GM12878 (cell line): ENCODE measurements at regions not wholly inside any gene's neighbourhood (a gene's known extent, or its start where the extent isn't known, plus 50 kb on each side); places are given as distances from the start of the nearest gene placed in this dataset.

ENCODE experiments used
- BCL11A ChIP-seq: IDR thresholded peaks from 2 replicates; pipeline ENCODE4 v1.6.1; 2011; ENCODE audit warnings: low read depth, low read length
- BHLHE40 ChIP-seq, 2 experiments: fragments of 450-650 bp in 1 of 2; IDR thresholded peaks; 2 replicates each; pipeline ENCODE4 v1.6.1; 2011 to 2017; ENCODE audit warnings: low read depth in 2 of 2, borderline replicate concordance in 1 of 2, improper control_type of control experiment in 1 of 2, low read length in 1 of 2, mild to moderate bottlenecking in 1 of 2
- CBX5 ChIP-seq: sonication (generic); IDR thresholded peaks from 2 replicates; pipeline ENCODE4 v1.6.1; 2016; ENCODE audit warnings: low read depth, moderate library complexity, mild to moderate bottlenecking, inconsistent platforms
- IKZF2 ChIP-seq, 2 experiments: fragments of 450-650 bp; IDR thresholded peaks; 2 replicates each; pipeline ENCODE4 v1.6.1; 2017; ENCODE audit warnings: mild to moderate bottlenecking in 2 of 2, moderate library complexity in 2 of 2
- MTA2 ChIP-seq: fragments of 450-650 bp; IDR thresholded peaks from 2 replicates; pipeline ENCODE4 v1.6.1; 2016; ENCODE audit warnings: low read depth, mild to moderate bottlenecking, moderate library complexity
- SMAD5 ChIP-seq: IDR thresholded peaks from 2 replicates; pipeline ENCODE4 v1.6.1; 2016; ENCODE audit warnings: antibody characterized with exemption, low read depth
- SREBF2 ChIP-seq: IDR thresholded peaks from 2 replicates; pipeline ENCODE4 v1.6.1; 2012; ENCODE audit warnings: mild to moderate bottlenecking, low read length
- TCF3 ChIP-seq: IDR thresholded peaks from 2 replicates; pipeline ENCODE4 v1.6.1; 2012; ENCODE audit warnings: low read depth, mild to moderate bottlenecking, low read length, borderline replicate concordance; ENCODE audit not compliant: insufficient read depth
- ZNF217 ChIP-seq: fragments of 450-650 bp; IDR thresholded peaks from 2 replicates; pipeline ENCODE4 v1.6.1; 2017; ENCODE audit warnings: antibody characterized with exemption, mild to moderate bottlenecking
- TF ChIP-seq, protein P1 (sequence below): fragments of 450-650 bp; IDR thresholded peaks from 2 replicates; pipeline ENCODE4 v1.6.1; 2017; ENCODE audit warnings: mild to moderate bottlenecking, low read depth, inconsistent platforms; ENCODE audit not compliant: poor library complexity, severe bottlenecking
- TF ChIP-seq, protein P2 (sequence below): fragments of 450-650 bp; IDR thresholded peaks from 2 replicates; pipeline ENCODE4 v1.6.1; 2017; ENCODE audit warnings: antibody characterized with exemption, mild to moderate bottlenecking, moderate library complexity
- TF ChIP-seq, protein P3 (sequence below): IDR thresholded peaks from 2 replicates; pipeline ENCODE4 v1.6.1; 2012; ENCODE audit warnings: low read length, inconsistent platforms

DNA sequence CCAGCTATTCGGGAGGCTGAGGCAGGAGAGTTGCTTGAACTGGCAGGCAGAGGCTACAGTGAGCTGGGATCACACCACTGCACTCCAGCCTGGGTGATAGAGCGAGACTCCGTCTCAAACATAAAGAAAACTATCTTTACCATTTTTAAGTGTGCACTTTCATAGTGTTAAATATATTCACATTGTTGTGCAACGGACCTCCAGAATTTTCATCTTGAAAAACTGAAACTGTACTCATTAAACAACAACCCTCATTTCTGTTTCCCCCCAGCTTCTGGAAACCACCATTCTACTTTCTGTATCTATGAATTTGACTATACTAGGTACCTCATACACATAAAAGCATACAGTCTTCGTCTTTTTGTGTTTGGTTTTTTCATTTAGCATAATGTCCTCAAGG lies 375.1 kb downstream of the SHQ1 start (continued):
- peak; percentile 35; the same call in 1 of the 2 replicates for TF ChIP-seq MTA2
- TF ChIP-seq, protein P1, sequence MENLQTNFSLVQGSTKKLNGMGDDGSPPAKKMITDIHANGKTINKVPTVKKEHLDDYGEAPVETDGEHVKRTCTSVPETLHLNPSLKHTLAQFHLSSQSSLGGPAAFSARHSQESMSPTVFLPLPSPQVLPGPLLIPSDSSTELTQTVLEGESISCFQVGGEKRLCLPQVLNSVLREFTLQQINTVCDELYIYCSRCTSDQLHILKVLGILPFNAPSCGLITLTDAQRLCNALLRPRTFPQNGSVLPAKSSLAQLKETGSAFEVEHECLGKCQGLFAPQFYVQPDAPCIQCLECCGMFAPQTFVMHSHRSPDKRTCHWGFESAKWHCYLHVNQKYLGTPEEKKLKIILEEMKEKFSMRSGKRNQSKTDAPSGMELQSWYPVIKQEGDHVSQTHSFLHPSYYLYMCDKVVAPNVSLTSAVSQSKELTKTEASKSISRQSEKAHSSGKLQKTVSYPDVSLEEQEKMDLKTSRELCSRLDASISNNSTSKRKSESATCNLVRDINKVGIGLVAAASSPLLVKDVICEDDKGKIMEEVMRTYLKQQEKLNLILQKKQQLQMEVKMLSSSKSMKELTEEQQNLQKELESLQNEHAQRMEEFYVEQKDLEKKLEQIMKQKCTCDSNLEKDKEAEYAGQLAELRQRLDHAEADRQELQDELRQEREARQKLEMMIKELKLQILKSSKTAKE, result peak; percentile 74
- TF ChIP-seq ZNF217, result no peak
- TF ChIP-seq, protein P2, sequence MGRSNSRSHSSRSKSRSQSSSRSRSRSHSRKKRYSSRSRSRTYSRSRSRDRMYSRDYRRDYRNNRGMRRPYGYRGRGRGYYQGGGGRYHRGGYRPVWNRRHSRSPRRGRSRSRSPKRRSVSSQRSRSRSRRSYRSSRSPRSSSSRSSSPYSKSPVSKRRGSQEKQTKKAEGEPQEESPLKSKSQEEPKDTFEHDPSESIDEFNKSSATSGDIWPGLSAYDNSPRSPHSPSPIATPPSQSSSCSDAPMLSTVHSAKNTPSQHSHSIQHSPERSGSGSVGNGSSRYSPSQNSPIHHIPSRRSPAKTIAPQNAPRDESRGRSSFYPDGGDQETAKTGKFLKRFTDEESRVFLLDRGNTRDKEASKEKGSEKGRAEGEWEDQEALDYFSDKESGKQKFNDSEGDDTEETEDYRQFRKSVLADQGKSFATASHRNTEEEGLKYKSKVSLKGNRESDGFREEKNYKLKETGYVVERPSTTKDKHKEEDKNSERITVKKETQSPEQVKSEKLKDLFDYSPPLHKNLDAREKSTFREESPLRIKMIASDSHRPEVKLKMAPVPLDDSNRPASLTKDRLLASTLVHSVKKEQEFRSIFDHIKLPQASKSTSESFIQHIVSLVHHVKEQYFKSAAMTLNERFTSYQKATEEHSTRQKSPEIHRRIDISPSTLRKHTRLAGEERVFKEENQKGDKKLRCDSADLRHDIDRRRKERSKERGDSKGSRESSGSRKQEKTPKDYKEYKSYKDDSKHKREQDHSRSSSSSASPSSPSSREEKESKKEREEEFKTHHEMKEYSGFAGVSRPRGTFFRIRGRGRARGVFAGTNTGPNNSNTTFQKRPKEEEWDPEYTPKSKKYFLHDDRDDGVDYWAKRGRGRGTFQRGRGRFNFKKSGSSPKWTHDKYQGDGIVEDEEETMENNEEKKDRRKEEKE, result peak; percentile 67; the same call in 1 of the 2 replicates
- TF ChIP-seq SREBF2, result no peak
- TF ChIP-seq IKZF2 (IDR thresholded peaks at IDR 0.05), result no peak; a peak in 2 of 4 replicates
- TF ChIP-seq BCL11A, result no peak
- TF ChIP-seq TCF3, result no peak
- peak in 1 of 2 experiments; percentile 26; a peak in 1 of 4 replicates for TF ChIP-seq BHLHE40 (IDR thresholded peaks at IDR 0.05; ENCODE audit: borderline replicate concordance in 1 of 2, low read depth in 2 of 2, low read length in 1 of 2)
- TF ChIP-seq CBX5, result no peak
- TF ChIP-seq, protein P3, sequence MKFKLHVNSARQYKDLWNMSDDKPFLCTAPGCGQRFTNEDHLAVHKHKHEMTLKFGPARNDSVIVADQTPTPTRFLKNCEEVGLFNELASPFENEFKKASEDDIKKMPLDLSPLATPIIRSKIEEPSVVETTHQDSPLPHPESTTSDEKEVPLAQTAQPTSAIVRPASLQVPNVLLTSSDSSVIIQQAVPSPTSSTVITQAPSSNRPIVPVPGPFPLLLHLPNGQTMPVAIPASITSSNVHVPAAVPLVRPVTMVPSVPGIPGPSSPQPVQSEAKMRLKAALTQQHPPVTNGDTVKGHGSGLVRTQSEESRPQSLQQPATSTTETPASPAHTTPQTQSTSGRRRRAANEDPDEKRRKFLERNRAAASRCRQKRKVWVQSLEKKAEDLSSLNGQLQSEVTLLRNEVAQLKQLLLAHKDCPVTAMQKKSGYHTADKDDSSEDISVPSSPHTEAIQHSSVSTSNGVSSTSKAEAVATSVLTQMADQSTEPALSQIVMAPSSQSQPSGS, result no peak
- TF ChIP-seq SMAD5, result no peak
